Adrenal gland (tissue), 9 donors: ENCODE measurements at regions not wholly inside any gene's neighbourhood (a gene's known extent, or its start where the extent isn't known, plus 50 kb on each side); places are given as distances from the start of the nearest gene placed in this dataset.

Experiments
- DNase-seq, 7 donors: peaks; one replicate each; pipeline ENCODE4 v3.0.0-alpha.2; 2019 to 2020
- H3K27ac ChIP-seq, 5 donors: fragments of 200-600 bp; sonication (generic) in 4 of 5; 1 replicate in 3 of 5; 2 replicates in 2 of 5; pipeline versions ENCODE4 v1.5.1 to v1.8.0; 2016 to 2020; ENCODE audit warnings: mild to moderate bottlenecking in 1 of 5
- H3K27me3 ChIP-seq: fragments of 200-600 bp; 2 replicates; pipeline ENCODE4 v1.8.0; 2021
- H3K36me3 ChIP-seq, 2 donors: fragments of 200-600 bp; replicated peaks in 1 of 2; 1 replicate in 1 of 2; 2 replicates in 1 of 2; pipeline versions ENCODE4 v1.5.1 to v1.8.0; 2018 to 2022
- H3K4me1 ChIP-seq, 2 donors: fragments of 200-600 bp; replicated peaks in 1 of 2; 1 replicate in 1 of 2; 2 replicates in 1 of 2; pipeline versions ENCODE4 v1.5.1 to v1.8.0; 2018 to 2021
- H3K4me3 ChIP-seq, 4 donors: fragments of 200-600 bp; sonication (generic) in 3 of 4; one replicate each; pipeline ENCODE4 v1.5.1; 2016 to 2018
- H3K9me3 ChIP-seq, 3 donors: fragments of 200-600 bp; sonication (generic) in 1 of 3; replicated peaks in 1 of 3; 1 replicate in 2 of 3; 2 replicates in 1 of 3; pipeline versions ENCODE4 v1.5.1 to v1.8.0; 2016 to 2021
- CTCF ChIP-seq, 6 experiments: fragments of 450-650 bp in 4 of 6; fragments of 200-600 bp in 2 of 6; sonication (generic) in 1 of 6; IDR thresholded peaks; 1 replicate in 5 of 6; 2 replicates in 1 of 6; pipeline versions ENCODE4 v1.5.1 to v1.8.0; 2016 to 2021; ENCODE audit warnings: antibody characterized with exemption in 6 of 6, mild to moderate bottlenecking in 2 of 6, moderate library complexity in 1 of 6
- POLR2A ChIP-seq, 2 donors: fragments of 450-650 bp; IDR thresholded peaks; one replicate each; pipeline ENCODE4 v1.6.1; 2017; ENCODE audit warnings: antibody characterized with exemption in 2 of 2, mild to moderate bottlenecking in 2 of 2, moderate library complexity in 1 of 2
- WGBS, 4 donors: extraction: QIAGEN DNeasy Blood & Tissue Kit in 2 of 4; methylation state at CpG; one replicate each; pipeline versions ENCODE4 v1.1.5 to v1.1.7; 2013 to 2017; 5-methylcytosine and 5-hydroxymethylcytosine counted together
- intact Hi-C, 2 donors: fragments of 100-400 bp; cut with DNase I; formaldehyde crosslinking; loops; one replicate each; pipeline versions ENCODE4 v1.14.1 to v1.15.0; 2022 to 2023
- donor health status: healthy with polysubstance abuse.
- donor health status: Bipolar disorder and iron deficiency.
- donor health status: DM: yes; HTN: yes; CAD: no.
- donor health status: DM: no; HTN: no; CAD: no.
- donor health status: DM: no; HTN: no; CAD: no.

GRCh38 chr10:63727636-63728035 lies 206.4 kb downstream of the REEP3 start:
- Histone ChIP-seq H3K36me3 (no peaks in the 10 kb centered on the region), H3K9me3 (no peaks in the 10 kb centered on the region), H3K4me1 (no peaks in the 10 kb centered on the region), H3K4me3 (no peak overlapping the region), H3K27ac (no peak overlapping the region), H3K27me3 (no peaks in the 10 kb centered on the region)
- DNase-seq: no peak
- intact Hi-C loops: loop anchor here in 1 of 2 donors (10.0 kb wide), 1 partner anchor 563 kb away; no protein-coding TSS in a partner anchor
- 66 to 71% (median 71%) methylated on average over 4 of the region's 4 CpGs for WGBS, 4 donors
- no peak for TF ChIP-seq POLR2A (IDR thresholded peaks at IDR 0.05)
- TF ChIP-seq CTCF (IDR thresholded peaks at IDR 0.05): no peak

GRCh38 chr10:63735305-63735704 lies 214.1 kb downstream of the REEP3 start:
- TF ChIP-seq CTCF (IDR thresholded peaks at IDR 0.05) (no peak), POLR2A (IDR thresholded peaks at IDR 0.05) (no peak)
- Histone ChIP-seq H3K27me3 (no peaks in the 10 kb centered on the region), H3K4me3 (no peak overlapping the region), H3K4me1 (no peaks in the 10 kb centered on the region), H3K9me3 (no peaks in the 10 kb centered on the region), H3K27ac (no peak overlapping the region), H3K36me3 (no peaks in the 10 kb centered on the region)
- DNase-seq: no peak
- 81 to 88% (median 84%) methylated on average over 3 of the region's 3 CpGs for WGBS, 4 donors
- intact Hi-C loops: no loop called here

GRCh38 chr10:63738410-63738809 lies 217.2 kb downstream of the REEP3 start:
- H3K36me3 ChIP-seq: no peaks in the 10 kb centered on the region
- no peaks in the 10 kb centered on the region for H3K9me3 ChIP-seq
- intact Hi-C loops: no loop called here
- no peaks in the 10 kb centered on the region for H3K27me3 ChIP-seq
- H3K4me1 ChIP-seq: peaks cover 0 to under 1% of the 10 kb centered on the region in 2 donors
- H3K4me3 ChIP-seq: no peak overlapping the region
- peak; percentile 48 to 77 (median 67) for DNase-seq
- TF ChIP-seq POLR2A (IDR thresholded peaks at IDR 0.05) (no peak), CTCF (IDR thresholded peaks at IDR 0.05) (no peak)
- H3K27ac ChIP-seq: no peak overlapping the region
- WGBS, 4 donors: 41 to 71% (median 56%) methylated on average over 2 of the region's 2 CpGs

GRCh38 chr10:63744060-63744941 lies 223.1 kb downstream of the REEP3 start:
- no peak overlapping the region for H3K27ac ChIP-seq
- H3K4me3 ChIP-seq: no peak overlapping the region
- TF ChIP-seq POLR2A (IDR thresholded peaks at IDR 0.05): no peak
- no peak for TF ChIP-seq CTCF (IDR thresholded peaks at IDR 0.05)
- no peaks in the 10 kb centered on the region for H3K9me3 ChIP-seq
- intact Hi-C loops: no loop called here
- no peaks in the 10 kb centered on the region for H3K36me3 ChIP-seq
- no peaks in the 10 kb centered on the region for H3K27me3 ChIP-seq
- H3K4me1 ChIP-seq: peaks cover 6 to 11% of the 10 kb centered on the region in 2 donors
- 65 to 67% (median 66%) methylated on average over 5 of the region's 5 CpGs for WGBS, 4 donors
- DNase-seq: no peak
